ENCODE measurements at regions not wholly inside any gene's neighbourhood (a gene's known extent, or its start where the extent isn't known, plus 50 kb on each side); places are given as distances from the start of the nearest gene placed in this dataset.
"Not testable (repeated sequence)": the region's sequence is repeated elsewhere in the genome, so short reads cannot be mapped to it uniquely, and the experiment has no call there.

DNA sequence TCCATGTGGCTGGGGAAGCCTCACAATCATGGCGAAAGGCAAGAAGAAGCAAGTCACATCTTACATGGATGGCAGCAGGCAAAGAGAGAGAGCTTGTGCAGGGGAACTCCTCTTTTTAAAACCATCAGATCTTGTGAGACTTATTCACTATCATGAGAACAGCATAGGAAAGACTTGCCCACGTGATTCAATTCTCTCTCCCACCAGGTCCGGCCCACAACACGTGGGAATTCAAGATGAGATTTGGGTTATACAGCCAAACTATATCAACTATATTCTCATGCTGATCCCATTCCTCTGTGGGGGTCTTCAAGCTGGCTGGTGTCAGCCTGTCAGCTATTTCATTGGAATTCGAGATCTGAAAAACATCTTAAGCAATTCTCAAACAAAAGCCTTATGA lies 56.7 kb upstream of the RBM24 start:
- TF ChIP-seq, protein P1, sequence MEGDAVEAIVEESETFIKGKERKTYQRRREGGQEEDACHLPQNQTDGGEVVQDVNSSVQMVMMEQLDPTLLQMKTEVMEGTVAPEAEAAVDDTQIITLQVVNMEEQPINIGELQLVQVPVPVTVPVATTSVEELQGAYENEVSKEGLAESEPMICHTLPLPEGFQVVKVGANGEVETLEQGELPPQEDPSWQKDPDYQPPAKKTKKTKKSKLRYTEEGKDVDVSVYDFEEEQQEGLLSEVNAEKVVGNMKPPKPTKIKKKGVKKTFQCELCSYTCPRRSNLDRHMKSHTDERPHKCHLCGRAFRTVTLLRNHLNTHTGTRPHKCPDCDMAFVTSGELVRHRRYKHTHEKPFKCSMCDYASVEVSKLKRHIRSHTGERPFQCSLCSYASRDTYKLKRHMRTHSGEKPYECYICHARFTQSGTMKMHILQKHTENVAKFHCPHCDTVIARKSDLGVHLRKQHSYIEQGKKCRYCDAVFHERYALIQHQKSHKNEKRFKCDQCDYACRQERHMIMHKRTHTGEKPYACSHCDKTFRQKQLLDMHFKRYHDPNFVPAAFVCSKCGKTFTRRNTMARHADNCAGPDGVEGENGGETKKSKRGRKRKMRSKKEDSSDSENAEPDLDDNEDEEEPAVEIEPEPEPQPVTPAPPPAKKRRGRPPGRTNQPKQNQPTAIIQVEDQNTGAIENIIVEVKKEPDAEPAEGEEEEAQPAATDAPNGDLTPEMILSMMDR (IDR thresholded peaks at IDR 0.05; ENCODE audit: low read depth, low read length) = not testable (repeated sequence)
- not testable (repeated sequence) for TF ChIP-seq POLR2A (IDR thresholded peaks at IDR 0.05; ENCODE audit: extremely low read depth, insufficient read length)

All from NB4 (cell line).